MCF 10A (cell line): ENCODE measurements at regions not wholly inside any gene's neighbourhood (a gene's known extent, or its start where the extent isn't known, plus 50 kb on each side); places are given as distances from the start of the nearest gene placed in this dataset.
"Not testable (repeated sequence)": the region's sequence is repeated elsewhere in the genome, so short reads cannot be mapped to it uniquely, and the experiment has no call there.

Source experiments
- BruUV-seq: library from RNA; stranded (reverse); fragments of 400-500 nt; replicated peaks from 2 replicates; lab custom pipeline; 2021; lab: Mats Ljungman, UMichigan
- CTCF ChIA-PET: fragments of 300-600 bp; sonication (Branson Sonifier 250); formaldehyde crosslinking; extraction: SDS; loops from one replicate; lab custom pipeline; 2021; ENCODE audit warnings: antibody characterized with exemption, inconsistent platforms; lab: Yijun Ruan, JAX
- POLR2A ChIA-PET: fragments of 300-600, 350-650 bp; sonication (Branson Sonifier 250); formaldehyde crosslinking; extraction: SDS; loops from one replicate; lab custom pipeline; 2020; ENCODE audit warnings: antibody characterized with exemption, inconsistent platforms; lab: Yijun Ruan, JAX
- DNase-seq: peaks from one replicate; pipeline ENCODE4 v3.0.0-alpha.2; 2018; ENCODE audit not compliant: unreplicated experiment
- H3K27ac Mint-ChIP-seq: one replicate; pipeline ENCODE4 v1.8.0; 2022; ENCODE audit warnings: mild to moderate bottlenecking, low read depth, mixed read lengths; ENCODE audit not compliant: unreplicated experiment
- H3K27me3 Mint-ChIP-seq: one replicate; pipeline ENCODE4 v1.8.0; 2022; ENCODE audit warnings: mixed read lengths; ENCODE audit not compliant: insufficient read depth, unreplicated experiment
- H3K36me3 Mint-ChIP-seq: one replicate; pipeline ENCODE4 v1.8.0; 2022; ENCODE audit warnings: mild to moderate bottlenecking, moderate library complexity, mixed read lengths; ENCODE audit not compliant: insufficient read depth, unreplicated experiment
- H3K4me1 Mint-ChIP-seq: one replicate; pipeline ENCODE4 v1.8.0; 2022; ENCODE audit warnings: mixed read lengths; ENCODE audit not compliant: insufficient read depth, unreplicated experiment
- H3K4me3 Mint-ChIP-seq: one replicate; pipeline ENCODE4 v1.8.0; 2022; ENCODE audit warnings: mild to moderate bottlenecking, moderate library complexity, mixed read lengths; ENCODE audit not compliant: unreplicated experiment
- H3K9me3 Mint-ChIP-seq: one replicate; pipeline ENCODE4 v1.8.0; 2022; ENCODE audit warnings: mixed read lengths; ENCODE audit not compliant: unreplicated experiment
- CTCF ChIP-seq: fragments of 200-600 bp; IDR thresholded peaks from one replicate; pipeline ENCODE4 v1.8.0; 2022; ENCODE audit warnings: antibody characterized with exemption, mild to moderate bottlenecking; ENCODE audit not compliant: unreplicated experiment
- intact Hi-C: fragments of 100-400 bp; cut with micrococcal nuclease; formaldehyde crosslinking; loops from 2 replicates; pipeline ENCODE4 v1.14.1; 2022

GRCh38 chr11:103610435-103610834 is 426.0 kb upstream of the DDI1 start:
- ChIA-PET POLR2A (no interaction called here), CTCF (no interaction called here)
- no peak for DNase-seq
- BruUV-seq: no TSS peak
- Mint-ChIP-seq H3K4me1 (peaks cover 21% of the 10 kb centered on the region), H3K36me3 (peaks cover 5% of the 10 kb centered on the region), H3K9me3 (peaks cover 7% of the 10 kb centered on the region), H3K27me3 (no peaks in the 10 kb centered on the region), H3K4me3 (no peak overlapping the region), H3K27ac (no peak overlapping the region)
- no peak for TF ChIP-seq CTCF
- intact Hi-C loops: no loop called here

- BruUV-seq, CTCF ChIA-PET, H3K27me3 Mint-ChIP-seq, intact Hi-C loops, H3K9me3 Mint-ChIP-seq, DNase-seq, H3K4me3 Mint-ChIP-seq, H3K36me3 Mint-ChIP-seq, POLR2A ChIA-PET, H3K27ac Mint-ChIP-seq: not testable (repeated sequence)
- peaks cover 21% of the 10 kb centered on the region for H3K4me1 Mint-ChIP-seq
Observed at GRCh38 chr11:103611526-103612260, 424.7 kb upstream of the DDI1 start.

GRCh38 chr11:103612451-103612850 is 424.0 kb upstream of the DDI1 start:
- H3K27me3 Mint-ChIP-seq, intact Hi-C loops, CTCF ChIA-PET, BruUV-seq, H3K4me3 Mint-ChIP-seq, POLR2A ChIA-PET, H3K27ac Mint-ChIP-seq, H3K9me3 Mint-ChIP-seq, H3K36me3 Mint-ChIP-seq, DNase-seq: not testable (repeated sequence)
- peaks cover 21% of the 10 kb centered on the region for H3K4me1 Mint-ChIP-seq

- BruUV-seq, H3K4me1 Mint-ChIP-seq, intact Hi-C loops, H3K27ac Mint-ChIP-seq, H3K4me3 Mint-ChIP-seq, POLR2A ChIA-PET, H3K9me3 Mint-ChIP-seq, H3K36me3 Mint-ChIP-seq, DNase-seq, H3K27me3 Mint-ChIP-seq: not testable (repeated sequence)
- CTCF ChIA-PET: interaction anchor here (0.6 kb wide), 1 partner anchor 14 kb away, joined by 4 read pairs; no protein-coding TSS in a partner anchor
Observed at GRCh38 chr11:103616586-103616985, 419.9 kb upstream of the DDI1 start.

GRCh38 chr11:103618528-103618927 is 417.9 kb upstream of the DDI1 start:
- no peak for TF ChIP-seq CTCF
- ChIA-PET CTCF (interaction anchor here (0.7 to 1.1 kb wide), 3 partner anchors 9 to 537 kb away, joined by 3 to 5 read pairs (median 3); no protein-coding TSS in a partner anchor), POLR2A (no interaction called here)
- Mint-ChIP-seq H3K27ac (no peak overlapping the region), H3K4me1 (no peaks in the 10 kb centered on the region), H3K36me3 (no peaks in the 10 kb centered on the region), H3K4me3 (no peak overlapping the region), H3K9me3 (no peaks in the 10 kb centered on the region), H3K27me3 (no peaks in the 10 kb centered on the region)
- BruUV-seq: no TSS peak
- DNase-seq: no peak
- intact Hi-C loops: no loop called here
